ENCODE measurements at regions not wholly inside any gene's neighbourhood (a gene's known extent, or its start where the extent isn't known, plus 50 kb on each side); places are given as distances from the start of the nearest gene placed in this dataset.
A peak's percentile ranks its signal among the peaks of the same experiment; 100 is the strongest.
"Not testable (repeated sequence)": the region's sequence is repeated elsewhere in the genome, so short reads cannot be mapped to it uniquely, and the experiment has no call there.

- Mint-ChIP-seq H3K27ac (no peak overlapping the region), H3K9me3 (peaks cover 13% of the 10 kb centered on the region), H3K36me3 (peaks cover 4% of the 10 kb centered on the region), H3K27me3 (ENCODE audit: insufficient read depth, low read depth) (peaks cover 7% of the 10 kb centered on the region), H3K4me3 (no peak overlapping the region), H3K4me1 (peaks cover 20% of the 10 kb centered on the region)
- Histone ChIP-seq H3K4me2 (no peak overlapping the region), H3K36me3 (no peaks in the 10 kb centered on the region), H4K20me1 (ENCODE audit: low read depth) (no peaks in the 10 kb centered on the region), H3F3A (ENCODE audit: low read depth) (peaks cover 16% of the 10 kb centered on the region), H3K4me3 (no peak overlapping the region), H3K27ac (no peak overlapping the region), H3K4me1 (peaks cover 22% of the 10 kb centered on the region), H3K79me2 (ENCODE audit: low read depth) (no peaks in the 10 kb centered on the region), H3K9ac (no peak overlapping the region), H2AFZ (replicated peaks) (no peak overlapping the region), H3K27me3 (no peaks in the 10 kb centered on the region), H3K9me3 (ENCODE audit: low read depth) (no peaks in the 10 kb centered on the region)
- TF ChIP-seq, protein P1, sequence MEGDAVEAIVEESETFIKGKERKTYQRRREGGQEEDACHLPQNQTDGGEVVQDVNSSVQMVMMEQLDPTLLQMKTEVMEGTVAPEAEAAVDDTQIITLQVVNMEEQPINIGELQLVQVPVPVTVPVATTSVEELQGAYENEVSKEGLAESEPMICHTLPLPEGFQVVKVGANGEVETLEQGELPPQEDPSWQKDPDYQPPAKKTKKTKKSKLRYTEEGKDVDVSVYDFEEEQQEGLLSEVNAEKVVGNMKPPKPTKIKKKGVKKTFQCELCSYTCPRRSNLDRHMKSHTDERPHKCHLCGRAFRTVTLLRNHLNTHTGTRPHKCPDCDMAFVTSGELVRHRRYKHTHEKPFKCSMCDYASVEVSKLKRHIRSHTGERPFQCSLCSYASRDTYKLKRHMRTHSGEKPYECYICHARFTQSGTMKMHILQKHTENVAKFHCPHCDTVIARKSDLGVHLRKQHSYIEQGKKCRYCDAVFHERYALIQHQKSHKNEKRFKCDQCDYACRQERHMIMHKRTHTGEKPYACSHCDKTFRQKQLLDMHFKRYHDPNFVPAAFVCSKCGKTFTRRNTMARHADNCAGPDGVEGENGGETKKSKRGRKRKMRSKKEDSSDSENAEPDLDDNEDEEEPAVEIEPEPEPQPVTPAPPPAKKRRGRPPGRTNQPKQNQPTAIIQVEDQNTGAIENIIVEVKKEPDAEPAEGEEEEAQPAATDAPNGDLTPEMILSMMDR (IDR thresholded peaks at IDR 0.05), result no peak
- TF ChIP-seq EZH2 (IDR thresholded peaks at IDR 0.05) (no peak), EZH2phosphoT487 (IDR thresholded peaks at IDR 0.05) (no peak)
- DNase-seq (ENCODE audit: low spot score), result no peak
Measured at GRCh38 chr5:10106806-10107205, 142.9 kb downstream of the ATPSCKMT start.

DNA sequence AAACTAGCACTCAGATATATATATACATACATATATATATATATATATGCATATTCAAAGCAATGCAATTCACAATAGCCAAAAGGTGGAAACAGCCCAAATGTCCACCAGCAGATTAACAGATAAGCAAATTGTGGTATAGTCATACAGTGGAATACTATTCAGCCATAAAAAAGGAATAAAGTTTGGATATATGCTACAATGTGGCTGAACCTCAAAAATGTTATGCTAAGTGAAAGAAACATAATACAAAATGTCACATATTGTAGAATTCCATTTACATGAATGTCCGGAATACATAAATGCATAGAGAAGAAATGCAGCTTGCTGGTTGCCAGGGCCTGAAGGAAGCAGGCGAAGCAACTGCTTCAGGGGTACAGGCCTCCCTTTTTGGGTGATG lies 143.4 kb downstream of the ATPSCKMT start:
- Histone ChIP-seq H3K36me3 (no peaks in the 10 kb centered on the region), H3K9ac (no peak overlapping the region), H2AFZ (replicated peaks) (no peak overlapping the region), H3K79me2 (ENCODE audit: low read depth) (no peaks in the 10 kb centered on the region), H3K4me2 (no peak overlapping the region), H3F3A (ENCODE audit: low read depth) (peaks cover 21% of the 10 kb centered on the region), H3K9me3 (ENCODE audit: low read depth) (no peaks in the 10 kb centered on the region), H3K4me3 (no peak overlapping the region), H3K27me3 (no peaks in the 10 kb centered on the region), H3K4me1 (peaks cover 26% of the 10 kb centered on the region), H3K27ac (no peak overlapping the region), H4K20me1 (ENCODE audit: low read depth) (no peaks in the 10 kb centered on the region)
- Mint-ChIP-seq H3K4me3 (no peak overlapping the region), H3K27me3 (ENCODE audit: insufficient read depth, low read depth) (peaks cover 7% of the 10 kb centered on the region), H3K27ac (no peak overlapping the region), H3K4me1 (peaks cover 25% of the 10 kb centered on the region), H3K36me3 (peaks cover 7% of the 10 kb centered on the region), H3K9me3 (peaks cover 17% of the 10 kb centered on the region)
- no peak for TF ChIP-seq EZH2 (IDR thresholded peaks at IDR 0.05)
- no peak for TF ChIP-seq EZH2phosphoT487 (IDR thresholded peaks at IDR 0.05)
- TF ChIP-seq, protein P1 (IDR thresholded peaks at IDR 0.05), result no peak
- no peak for DNase-seq (ENCODE audit: low spot score)

- Histone ChIP-seq H3K36me3 (no peaks in the 10 kb centered on the region), H3K4me2 (peak overlapping the region; percentile 70), H2AFZ (replicated peaks) (no peak overlapping the region), H3K9me3 (ENCODE audit: low read depth) (peaks cover 8% of the 10 kb centered on the region), H3K27me3 (no peaks in the 10 kb centered on the region), H3K4me3 (peak overlapping the region; percentile 28), H3K79me2 (ENCODE audit: low read depth) (no peaks in the 10 kb centered on the region), H3F3A (ENCODE audit: low read depth) (peaks cover 23% of the 10 kb centered on the region), H3K9ac (no peak overlapping the region), H3K27ac (peak overlapping the region; percentile 56), H3K4me1 (peaks cover 26% of the 10 kb centered on the region), H4K20me1 (ENCODE audit: low read depth) (no peaks in the 10 kb centered on the region)
- TF ChIP-seq EZH2 (IDR thresholded peaks at IDR 0.05) (no peak), EZH2phosphoT487 (IDR thresholded peaks at IDR 0.05) (no peak)
- Mint-ChIP-seq H3K4me3 (no peak overlapping the region), H3K4me1 (peaks cover 28% of the 10 kb centered on the region), H3K9me3 (peaks cover 35% of the 10 kb centered on the region), H3K27ac (peak overlapping the region; percentile 72), H3K36me3 (peaks cover 15% of the 10 kb centered on the region), H3K27me3 (ENCODE audit: insufficient read depth, low read depth) (peaks cover 7% of the 10 kb centered on the region)
- peak; percentile 82 for DNase-seq (ENCODE audit: low spot score)
Measured at GRCh38 chr5:10102706-10103497, 146.8 kb downstream of the ATPSCKMT start.

GRCh38 chr5:10102235-10102634 lies 147.5 kb downstream of the ATPSCKMT start:
- not testable (repeated sequence) for H3K9me3 ChIP-seq (ENCODE audit: low read depth); H3K79me2 ChIP-seq (ENCODE audit: low read depth); H3K4me3 ChIP-seq; H4K20me1 ChIP-seq (ENCODE audit: low read depth); H3K27me3 Mint-ChIP-seq (ENCODE audit: insufficient read depth, low read depth); H3K4me3 Mint-ChIP-seq; H3K27me3 ChIP-seq; DNase-seq (ENCODE audit: low spot score); H3K9ac ChIP-seq; H3K36me3 ChIP-seq; H2AFZ ChIP-seq (replicated peaks)
- H3K27ac Mint-ChIP-seq, result peak overlapping the region; percentile 72
- Histone ChIP-seq H3K4me2 (peak overlapping the region; percentile 70), H3F3A (ENCODE audit: low read depth) (peaks cover 23% of the 10 kb centered on the region), H3K27ac (peak overlapping the region; percentile 56), H3K4me1 (peaks cover 26% of the 10 kb centered on the region)
- peaks cover 32% of the 10 kb centered on the region for H3K9me3 Mint-ChIP-seq
- peaks cover 28% of the 10 kb centered on the region for H3K4me1 Mint-ChIP-seq
- peaks cover 15% of the 10 kb centered on the region for H3K36me3 Mint-ChIP-seq

Measured in neural progenitor cell (in vitro differentiated cells).